COR-L47 (cell line): ENCODE measurements at regions not wholly inside any gene's neighbourhood (a gene's known extent, or its start where the extent isn't known, plus 50 kb on each side); places are given as distances from the start of the nearest gene placed in this dataset.
"Not testable (repeated sequence)": the region's sequence is repeated elsewhere in the genome, so short reads cannot be mapped to it uniquely, and the experiment has no call there.

Experiments
- DNase-seq: peaks from one replicate; lab custom pipeline; 2025; lab: John Stamatoyannopoulos, UW

- not testable (repeated sequence) for DNase-seq
These were observed 146.2 kb upstream of the C1QTNF3 start for GRCh38 chr5:34189246-34189645.

- DNase-seq, result not testable (repeated sequence)
These were observed 146.9 kb upstream of the C1QTNF3 start for GRCh38 chr5:34189752-34190411.

GRCh38 chr5:34190466-34190865 is 147.5 kb upstream of the C1QTNF3 start:
- DNase-seq, result not testable (repeated sequence)

- DNase-seq, result not testable (repeated sequence)
These were observed 148.3 kb upstream of the C1QTNF3 start for GRCh38 chr5:34191279-34191744.

DNA sequence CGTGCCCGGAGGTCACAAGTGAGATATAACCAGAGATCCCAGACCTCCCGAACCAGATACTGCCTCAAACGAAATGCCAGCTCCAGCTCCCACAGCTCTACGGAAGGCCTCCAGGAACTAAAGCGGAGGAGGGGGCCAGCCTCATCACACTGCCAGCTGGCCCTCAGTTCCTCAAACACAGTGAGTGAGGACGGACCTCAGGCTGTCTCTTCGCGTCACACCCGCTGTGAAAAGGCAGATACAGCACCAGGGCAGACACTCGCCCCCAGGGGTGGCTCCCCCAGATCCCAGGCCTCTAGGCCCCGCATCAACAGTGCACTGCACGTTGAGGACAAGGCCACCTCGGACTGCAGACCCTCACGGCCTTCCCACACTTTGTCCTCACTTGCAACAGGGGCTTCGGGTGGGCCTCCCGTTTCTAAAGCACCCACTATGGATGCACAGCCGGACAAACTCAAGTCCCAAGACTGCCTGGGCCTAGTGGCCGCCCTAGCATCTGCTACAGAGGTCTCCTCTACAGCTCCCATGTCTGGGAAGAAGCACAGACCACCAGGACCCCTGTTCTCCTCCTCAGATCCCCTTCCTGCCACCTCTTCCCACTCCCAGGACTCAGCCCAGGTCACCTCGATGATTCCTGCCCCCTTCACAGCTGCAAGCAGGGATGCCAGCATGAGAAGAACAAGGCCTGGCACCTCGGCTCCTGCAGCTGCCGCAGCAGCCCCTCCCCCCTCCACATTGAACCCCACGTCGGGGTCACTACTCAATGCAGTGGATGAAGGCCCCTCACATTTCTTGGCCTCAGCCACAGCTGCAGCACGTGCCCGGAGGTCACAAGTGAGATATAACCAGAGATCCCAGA is 149.3 kb upstream of the C1QTNF3 start:
- not testable (repeated sequence) for DNase-seq

DNA sequence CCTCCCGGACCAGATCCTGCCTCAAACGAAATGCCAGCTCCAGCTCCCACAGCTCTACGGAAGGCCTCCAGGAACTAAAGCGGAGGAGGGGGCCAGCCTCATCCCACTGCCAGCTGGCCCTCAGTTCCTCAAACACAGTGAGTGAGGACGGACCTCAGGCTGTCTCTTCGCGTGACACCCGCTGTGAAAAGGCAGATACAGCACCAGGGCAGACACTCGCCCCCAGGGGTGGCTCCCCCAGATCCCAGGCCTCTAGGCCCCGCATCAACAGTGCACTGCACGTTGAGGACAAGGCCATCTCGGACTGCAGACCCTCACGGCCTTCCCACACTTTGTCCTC is 149.9 kb upstream of the C1QTNF3 start:
- DNase-seq, result not testable (repeated sequence)

DNA sequence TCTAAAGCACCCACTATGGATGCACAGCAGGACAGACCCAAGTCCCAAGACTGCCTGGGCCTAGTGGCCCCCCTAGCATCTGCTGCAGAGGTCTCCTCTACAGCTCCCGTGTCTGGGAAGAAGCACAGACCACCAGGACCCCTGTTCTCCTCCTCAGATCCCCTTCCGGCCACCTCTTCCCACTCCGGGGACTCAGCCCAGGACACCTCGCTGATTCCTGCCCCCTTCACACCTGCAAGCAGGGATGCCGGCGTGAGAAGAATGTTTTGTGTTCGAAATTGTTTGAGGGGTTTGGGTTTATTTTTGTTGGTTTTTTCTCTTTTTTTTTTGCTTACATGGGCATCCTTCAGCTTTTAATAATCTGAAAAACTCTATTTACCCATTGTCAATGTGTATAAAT is 150.3 kb upstream of the C1QTNF3 start:
- DNase-seq, result not testable (repeated sequence)

DNA sequence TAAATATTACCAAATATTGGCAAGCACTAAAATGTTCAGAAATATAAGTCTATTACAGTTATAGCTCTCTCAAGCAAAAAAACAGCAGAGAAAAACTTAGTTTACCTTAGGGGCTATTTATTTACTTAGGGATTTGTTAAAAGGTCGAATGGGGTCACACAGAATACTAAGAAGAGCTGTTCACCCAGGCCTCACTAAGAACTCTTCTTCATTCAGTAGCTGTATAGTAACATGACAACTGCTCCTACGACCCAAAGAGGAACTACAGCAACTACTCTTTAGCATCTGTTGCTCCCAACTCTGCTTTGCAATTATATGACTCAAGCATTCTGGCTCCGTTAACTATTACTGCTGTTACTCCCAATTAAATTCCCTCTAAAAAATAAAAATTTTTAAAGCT is 150.8 kb upstream of the C1QTNF3 start:
- not testable (repeated sequence) for DNase-seq

GRCh38 chr5:34196091-34196490 is 153.1 kb upstream of the C1QTNF3 start:
- DNase-seq, result not testable (repeated sequence)

DNA sequence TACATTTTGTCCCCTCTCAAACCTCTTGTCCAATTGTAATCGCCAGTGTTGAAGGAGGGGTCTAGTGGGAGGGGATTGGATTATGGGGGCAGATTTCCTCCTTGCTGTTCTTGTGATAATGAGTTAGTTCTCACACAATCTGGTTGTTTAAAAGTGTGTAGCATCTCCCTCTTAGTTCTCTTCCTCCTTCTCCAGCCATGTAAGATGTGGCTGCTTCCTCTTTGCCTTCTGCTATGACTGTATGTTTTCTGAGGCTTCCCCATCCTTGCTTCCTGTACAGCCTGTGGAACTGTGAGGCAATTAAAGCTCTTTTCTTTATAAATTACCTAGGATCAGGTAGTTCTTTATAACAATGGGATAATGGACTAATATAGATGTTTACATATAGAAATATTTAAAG is 162.3 kb upstream of the C1QTNF3 start:
- DNase-seq, result not testable (repeated sequence)

DNA sequence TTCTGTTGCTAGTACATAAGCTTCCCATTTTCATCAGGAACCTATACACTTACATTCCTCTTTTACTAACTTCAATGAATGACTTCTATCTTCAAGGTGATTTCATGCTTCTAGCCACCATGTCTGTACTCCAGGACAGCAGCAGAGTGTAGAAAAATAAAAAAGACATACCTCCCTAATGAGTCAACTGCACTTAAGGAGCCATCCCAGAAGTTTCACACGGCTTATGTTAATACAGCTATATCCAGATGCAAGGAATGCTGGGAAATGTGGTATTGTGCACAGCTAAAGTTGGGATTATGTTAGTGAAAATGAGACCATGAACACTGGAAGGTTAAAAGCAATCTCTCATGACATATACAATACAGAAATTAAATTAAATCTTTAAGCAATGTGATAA is 174.4 kb upstream of the C1QTNF3 start:
- DNase-seq, result not testable (repeated sequence)

- DNase-seq, result not testable (repeated sequence)
These were observed 178.5 kb upstream of the C1QTNF3 start for GRCh38 chr5:34221329-34222073.

DNA sequence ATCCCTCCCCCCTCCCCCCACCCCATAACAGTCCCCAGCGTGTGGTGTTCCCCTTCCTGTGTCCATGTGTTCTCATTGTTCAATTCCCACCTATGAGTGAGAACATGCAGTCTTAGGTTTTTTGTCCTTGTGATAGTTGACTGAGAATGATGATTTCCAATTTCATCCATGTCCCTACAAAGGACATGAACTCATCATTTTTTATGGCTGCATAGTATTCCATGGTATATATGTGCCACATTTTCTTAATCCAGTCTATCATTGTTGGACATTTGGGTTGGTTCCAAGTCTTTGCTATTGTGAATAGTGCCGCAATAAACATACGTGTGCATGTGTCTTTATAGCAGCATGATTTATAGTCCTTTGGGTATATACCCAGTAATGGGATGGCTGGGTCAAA is 180.1 kb upstream of the C1QTNF3 start:
- not testable (repeated sequence) for DNase-seq

DNA sequence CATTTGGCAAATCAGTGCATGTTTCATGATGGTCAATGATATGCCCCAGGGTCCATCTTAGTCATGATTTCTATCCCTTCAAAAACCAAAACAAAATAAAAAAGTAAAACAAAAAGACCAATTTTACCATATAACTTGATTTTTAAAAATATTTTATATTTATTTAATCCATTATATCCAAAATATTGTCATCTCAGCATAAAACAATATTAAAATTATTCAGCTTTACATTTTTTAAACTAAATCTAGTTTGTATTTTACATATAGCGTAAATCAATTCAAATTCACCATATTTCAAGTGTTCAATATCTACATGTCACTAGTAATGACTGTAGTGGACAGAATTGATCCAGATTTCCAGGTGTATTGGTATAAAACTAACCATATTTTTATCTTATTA is 187.4 kb upstream of the C1QTNF3 start:
- DNase-seq, result not testable (repeated sequence)

DNA sequence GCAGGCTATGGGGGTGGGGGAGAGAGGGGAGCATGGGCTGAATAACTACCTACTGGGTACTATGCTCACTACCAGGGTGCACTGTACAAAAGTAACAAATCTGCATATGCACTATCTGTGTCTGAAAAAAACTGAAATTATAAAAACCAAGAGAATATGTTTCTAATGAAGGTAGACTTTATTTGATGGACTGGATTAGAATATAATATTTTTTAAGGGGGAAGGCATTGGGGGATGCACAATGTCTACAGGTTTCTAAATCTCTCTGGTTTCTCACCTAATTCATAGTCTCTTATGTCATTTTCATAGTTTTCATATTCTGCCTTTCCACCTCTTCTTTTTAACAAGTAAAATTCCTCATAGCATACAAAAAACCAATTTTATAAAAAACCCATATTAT is 200.8 kb upstream of the C1QTNF3 start:
- DNase-seq, result not testable (repeated sequence)

DNA sequence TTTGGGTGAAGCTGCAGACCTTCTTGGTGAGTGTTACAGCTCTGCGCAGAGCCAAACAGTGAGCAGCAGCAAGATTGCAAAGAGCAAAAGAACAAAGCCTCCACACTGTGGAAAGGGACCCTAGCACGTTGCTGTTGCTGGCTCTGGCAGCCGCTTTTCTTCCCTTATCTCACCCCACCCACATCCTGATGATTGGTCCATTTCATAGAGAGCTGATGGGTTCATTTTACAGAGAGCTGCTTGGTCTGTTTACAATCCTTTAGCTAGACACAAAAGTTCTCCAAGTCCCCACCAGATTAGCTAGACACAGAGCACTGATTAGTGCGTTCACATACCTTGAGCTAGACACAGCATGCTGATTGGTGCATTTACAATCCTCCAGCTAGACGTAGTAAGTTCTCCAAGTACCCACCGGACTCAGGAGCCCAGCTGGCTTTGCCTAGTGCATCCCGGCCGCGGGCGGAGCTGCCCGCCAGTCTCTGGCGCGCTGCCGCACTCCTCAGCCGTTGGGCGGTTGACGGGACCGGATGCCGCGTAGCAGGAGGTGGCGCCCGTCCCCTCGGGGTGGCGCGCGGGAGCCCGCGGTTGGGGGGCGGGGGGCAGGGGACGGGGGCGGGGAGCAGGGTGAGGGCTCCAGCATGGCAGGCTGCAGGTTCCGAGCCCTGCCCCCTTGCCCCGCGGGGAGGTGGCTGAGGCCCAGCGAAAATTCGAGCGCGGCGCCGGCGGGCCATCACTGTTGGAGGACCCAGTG is 201.4 kb upstream of the C1QTNF3 start:
- DNase-seq, result not testable (repeated sequence)

GRCh38 chr5:34245032-34245394 is 202.0 kb upstream of the C1QTNF3 start:
- not testable (repeated sequence) for DNase-seq

DNA sequence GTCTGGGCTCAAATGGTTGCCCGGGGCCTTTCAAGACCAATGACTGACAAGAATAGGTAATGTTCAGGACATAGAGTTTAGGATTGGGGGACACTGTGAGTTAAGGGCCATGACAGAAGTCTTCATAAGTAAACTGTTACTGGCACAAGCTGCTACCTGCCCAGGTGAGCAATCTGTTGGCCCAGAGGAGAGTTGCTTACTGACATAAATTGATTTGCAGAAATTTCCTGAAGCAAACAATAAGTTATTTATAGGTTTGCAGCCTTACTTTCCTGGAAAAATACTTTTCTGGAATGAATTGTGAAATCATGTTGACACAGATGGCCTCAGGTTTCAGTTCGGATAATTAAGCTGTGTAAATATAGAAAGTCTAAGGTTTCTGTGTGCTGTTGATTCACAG is 202.8 kb upstream of the C1QTNF3 start:
- peak; percentile 43 for DNase-seq

GRCh38 chr5:34258598-34258997 is 215.6 kb upstream of the C1QTNF3 start:
- not testable (repeated sequence) for DNase-seq

- DNase-seq, result not testable (repeated sequence)
These were observed 218.0 kb upstream of the C1QTNF3 start for GRCh38 chr5:34261020-34261419.

DNA sequence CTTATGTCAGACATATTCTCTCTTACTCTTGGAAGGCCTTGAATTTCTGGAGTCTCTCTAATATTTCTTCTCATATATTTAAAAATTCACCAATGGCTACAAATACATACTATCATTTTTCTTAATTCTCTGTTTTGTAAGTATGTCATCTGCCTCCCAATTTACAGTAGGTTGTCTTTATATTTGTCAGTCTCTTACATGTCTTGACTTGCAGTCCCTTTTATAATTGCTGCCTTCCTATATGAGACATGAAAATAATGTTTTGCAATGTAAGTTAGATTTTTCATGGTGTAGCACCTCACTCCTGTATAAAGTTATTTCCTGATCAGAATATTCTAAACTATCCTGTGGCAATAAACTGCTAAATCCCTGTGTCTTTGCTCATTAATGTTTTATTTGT is 223.1 kb upstream of the C1QTNF3 start:
- DNase-seq, result not testable (repeated sequence)

GRCh38 chr5:34296759-34297158 is 253.7 kb upstream of the C1QTNF3 start:
- DNase-seq, result not testable (repeated sequence)
